ENCODE measurements at regions not wholly inside any gene's neighbourhood (a gene's known extent, or its start where the extent isn't known, plus 50 kb on each side); places are given as distances from the start of the nearest gene placed in this dataset.
A peak's percentile ranks its signal among the peaks of the same experiment; 100 is the strongest.
"Not testable (repeated sequence)": the region's sequence is repeated elsewhere in the genome, so short reads cannot be mapped to it uniquely, and the experiment has no call there.

DNA sequence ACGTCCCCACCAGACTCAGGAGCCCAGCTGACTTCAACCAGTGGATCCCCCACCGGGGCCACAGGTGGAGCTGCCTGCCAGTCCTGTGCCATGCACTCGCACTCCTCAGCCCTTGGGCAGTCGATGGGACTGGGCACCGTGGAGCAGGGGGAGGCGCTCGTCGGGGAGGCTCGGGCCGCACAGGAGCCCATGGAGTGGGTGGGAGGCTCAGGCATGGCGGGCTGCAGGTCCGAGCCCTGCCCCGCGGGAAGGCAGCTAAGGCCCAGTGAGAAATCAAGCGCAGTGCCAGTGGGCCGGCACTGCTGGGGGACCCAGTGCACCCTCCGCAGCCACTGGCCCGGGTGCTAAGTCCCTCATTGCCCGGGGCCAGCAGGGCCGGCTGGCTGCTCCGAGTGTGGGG, 52.3 kb upstream of the LRRC30 start:
- not testable (repeated sequence) for DNase-seq (ENCODE audit: low spot score)

DNA sequence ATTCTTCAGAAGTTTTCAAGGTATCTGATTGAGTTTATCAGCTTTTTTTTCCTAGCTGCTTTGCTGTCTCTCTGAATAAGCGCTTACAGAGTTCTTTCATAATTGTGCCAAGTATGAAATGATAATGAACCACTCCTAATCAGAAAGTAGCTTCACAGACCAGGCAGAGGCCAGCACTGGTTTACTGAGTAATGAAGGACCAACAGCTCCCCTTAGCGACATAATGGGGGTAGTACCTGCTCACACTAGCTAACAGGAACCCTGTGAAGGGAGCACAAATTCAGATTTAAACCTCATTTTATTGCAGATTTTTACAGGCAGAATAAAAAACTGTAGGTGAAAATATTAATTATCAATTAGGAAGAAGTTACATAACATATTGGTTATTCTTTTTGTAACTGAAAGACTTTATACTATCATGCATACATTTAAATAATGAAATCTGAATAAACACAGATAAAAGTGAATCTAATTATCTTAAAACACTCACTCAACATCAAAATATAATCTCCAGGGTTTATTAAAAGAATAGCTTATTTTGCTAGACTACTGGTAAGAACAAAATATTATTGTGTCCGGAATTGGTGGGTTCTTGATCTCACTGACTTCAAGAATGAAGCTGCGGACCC, 53.7 kb upstream of the LRRC30 start:
- DNase-seq (ENCODE audit: low spot score), result peak; percentile 63

DNA sequence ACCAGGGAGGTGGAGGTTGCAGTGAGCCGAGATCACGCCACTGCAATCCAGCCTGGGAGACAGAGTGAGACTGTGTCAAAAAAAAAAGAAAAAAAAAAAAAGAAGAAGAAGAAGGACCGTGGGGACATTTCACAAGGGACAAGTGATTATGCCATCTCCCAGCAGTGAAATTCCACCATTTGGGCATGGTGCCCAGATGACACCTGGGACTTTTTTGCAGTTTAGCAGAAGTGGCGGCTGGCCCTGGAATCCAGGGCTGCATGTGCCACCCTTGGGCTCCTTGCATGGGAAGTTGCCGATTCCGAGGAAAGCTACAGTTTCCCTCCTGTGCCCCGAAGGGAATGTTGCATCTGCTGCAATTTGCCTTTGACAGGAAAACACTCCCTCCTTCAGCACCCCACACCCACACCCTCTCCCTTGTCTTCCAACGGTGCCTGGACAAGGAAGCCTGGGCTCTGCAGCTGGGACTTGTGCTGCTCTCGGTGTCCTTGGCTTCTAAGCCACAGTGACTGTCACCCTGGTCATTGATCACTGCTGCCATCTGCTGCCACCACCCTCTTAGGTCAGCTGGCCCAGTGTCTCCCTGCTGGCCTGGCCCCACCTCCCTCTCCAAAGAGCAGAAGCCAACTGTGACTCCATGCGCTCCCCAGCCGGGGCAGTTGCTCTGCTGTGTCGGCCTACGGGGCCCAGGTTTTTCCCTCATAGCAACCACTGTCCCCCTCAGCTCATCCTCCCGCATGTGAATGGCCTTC, 56.4 kb upstream of the LRRC30 start:
- no peak for DNase-seq (ENCODE audit: low spot score)

DNA sequence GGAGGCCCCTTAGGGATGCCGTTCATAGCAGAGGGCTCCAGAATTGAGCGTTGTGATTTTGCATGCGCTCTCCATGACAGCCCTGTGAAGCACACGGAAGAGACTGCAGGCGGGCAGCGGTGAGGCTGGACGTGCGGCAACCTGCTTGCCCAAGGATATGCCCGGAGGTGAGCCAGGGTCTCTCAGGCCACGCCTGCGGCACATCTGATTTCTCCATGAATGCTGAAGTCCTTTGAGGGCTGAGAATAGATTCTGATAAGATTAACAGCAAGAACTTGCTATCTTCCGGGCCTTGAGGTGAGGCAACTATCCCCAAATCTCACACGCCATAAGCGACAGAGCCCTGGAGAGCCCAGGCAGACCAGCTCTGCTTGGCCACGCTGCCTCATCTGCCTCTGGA, 55.6 kb upstream of the LAMA1 start:
- DNase-seq (ENCODE audit: low spot score), result no peak

GRCh38 chr18:7172611-7173010, 55.0 kb upstream of the LAMA1 start:
- no peak for DNase-seq (ENCODE audit: low spot score)

- no peak for DNase-seq (ENCODE audit: low spot score)
Observed at GRCh38 chr18:7170292-7170691, 52.7 kb upstream of the LAMA1 start.

DNA sequence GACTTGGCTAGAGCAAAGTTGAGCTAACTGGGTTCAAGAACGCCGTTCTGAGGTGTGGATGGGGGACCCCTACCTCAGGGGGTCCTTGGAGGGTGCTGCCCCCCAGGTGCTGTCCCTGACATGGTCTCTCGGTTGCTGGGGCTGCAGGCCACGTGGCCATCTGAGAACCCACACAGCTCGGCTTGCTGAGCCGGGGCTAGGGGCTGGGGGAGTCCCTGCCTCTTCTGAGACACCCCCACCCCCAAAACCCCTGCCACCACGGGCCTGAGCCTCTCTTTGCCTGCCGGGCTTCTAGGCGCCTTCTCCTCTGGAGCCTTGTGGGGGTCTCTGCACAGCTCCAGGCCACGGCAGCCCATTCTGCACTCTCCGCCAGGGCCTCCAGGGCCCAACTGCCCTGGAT, 52.0 kb upstream of the LAMA1 start:
- DNase-seq (ENCODE audit: low spot score), result no peak

DNA sequence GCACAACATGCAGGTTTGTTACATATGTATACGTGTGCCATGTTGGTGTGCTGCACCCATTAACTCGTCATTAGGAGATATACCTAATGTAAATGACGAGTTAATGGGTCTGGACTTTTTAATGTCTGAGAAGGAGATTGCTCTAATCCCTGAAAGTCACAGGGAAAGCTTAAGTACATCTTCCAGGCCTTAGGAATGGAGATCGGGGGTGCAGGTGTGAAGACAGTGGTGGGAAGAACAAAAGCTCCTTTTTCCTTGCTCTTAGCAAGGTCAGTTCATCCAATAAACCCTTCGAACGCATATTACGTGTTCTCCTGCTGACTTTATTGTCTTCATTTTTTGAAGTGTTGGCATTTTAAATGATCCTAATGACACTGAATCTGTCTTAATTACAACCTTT, 50.8 kb upstream of the LAMA1 start:
- DNase-seq (ENCODE audit: low spot score), result no peak
